SU-DHL-6 (cell line): ENCODE measurements at regions not wholly inside any gene's neighbourhood (a gene's known extent, or its start where the extent isn't known, plus 50 kb on each side); places are given as distances from the start of the nearest gene placed in this dataset.

ENCODE experiments used
- H2AFZ ChIP-seq: fragments of 200-600 bp; sonication (generic); 2 replicates; pipeline ENCODE4 v1.6.1; 2014; ENCODE audit warnings: low read depth, mild to moderate bottlenecking, moderate library complexity, mixed read lengths, antibody characterized with exemption, low read length; ENCODE audit not compliant: severe bottlenecking
- H3F3A ChIP-seq: fragments of 200-600 bp; shearing (Covaris generic); 2 replicates; pipeline ENCODE4 v1.6.0; 2016; ENCODE audit warnings: antibody characterized with exemption, mild to moderate bottlenecking; ENCODE audit not compliant: insufficient read depth
- H3K27ac ChIP-seq: fragments of 200-600 bp; sonication (generic); 2 replicates; pipeline ENCODE4 v1.5.1; 2016; ENCODE audit warnings: low read depth, mild to moderate bottlenecking, low read length, moderate library complexity, mixed read lengths
- H3K27me3 ChIP-seq: fragments of 200-600 bp; sonication (generic), shearing (Covaris generic); 2 replicates; pipeline ENCODE4 v1.6.0; 2014; ENCODE audit warnings: mild to moderate bottlenecking, low read length
- H3K36me3 ChIP-seq: fragments of 200-600 bp; sonication (generic); 2 replicates; pipeline ENCODE4 v1.6.1; 2014; ENCODE audit warnings: mild to moderate bottlenecking, low read length, mixed read lengths
- H3K4me2 ChIP-seq: fragments of 300-600, 200-600 bp; shearing (Covaris generic), sonication (generic); 2 replicates; pipeline ENCODE4 v1.6.0; 2014; ENCODE audit warnings: low read length, low read depth, mild to moderate bottlenecking; ENCODE audit not compliant: poor library complexity, severe bottlenecking
- H3K4me3 ChIP-seq: fragments of 200-600 bp; sonication (generic); 2 replicates; pipeline ENCODE4 v1.5.1; 2014; ENCODE audit warnings: antibody characterized with exemption, low read length, mild to moderate bottlenecking, mixed read lengths; ENCODE audit not compliant: insufficient read depth, poor library complexity, severe bottlenecking
- H3K79me2 ChIP-seq: fragments of 200-600 bp; sonication (generic); 2 replicates; pipeline ENCODE4 v1.6.1; 2014; ENCODE audit warnings: mild to moderate bottlenecking, low read length, moderate library complexity; ENCODE audit not compliant: insufficient read depth
- H3K9ac ChIP-seq: fragments of 200-600 bp; sonication (generic); 2 replicates; pipeline ENCODE4 v1.7.0; 2014; ENCODE audit warnings: mild to moderate bottlenecking, low read length
- H3K9me2 ChIP-seq: fragments of 200-600 bp; sonication (generic); replicated peaks from 2 replicates; pipeline ENCODE4 v1.6.1; 2014; ENCODE audit warnings: low read length; ENCODE audit not compliant: insufficient read depth
- H3K9me3 ChIP-seq: fragments of 200-600 bp; sonication (generic); 2 replicates; pipeline ENCODE4 v1.6.1; 2014; ENCODE audit warnings: low read length, mixed read lengths; ENCODE audit not compliant: insufficient read depth
- H4K20me1 ChIP-seq: fragments of 200-600 bp; sonication (generic); 2 replicates; pipeline ENCODE4 v1.6.1; 2014; ENCODE audit warnings: low read depth, mild to moderate bottlenecking, antibody characterized with exemption, low read length, moderate library complexity, mixed read lengths
- EZH2phosphoT487 ChIP-seq: fragments of 200-600 bp; sonication (generic), shearing (Covaris generic); conservative IDR thresholded peaks from 2 replicates; pipeline ENCODE4 v1.6.1; 2018; ENCODE audit warnings: mild to moderate bottlenecking, antibody characterized with exemption, low read length, moderate library complexity, mixed read lengths
- TF ChIP-seq, protein P1 (sequence below): fragments of 200-600 bp; sonication (generic); IDR thresholded peaks from one replicate; pipeline ENCODE4 v1.5.1; 2017; ENCODE audit warnings: antibody characterized with exemption, mild to moderate bottlenecking, low read length, moderate library complexity; ENCODE audit not compliant: insufficient read depth, poor library complexity, severe bottlenecking

DNA sequence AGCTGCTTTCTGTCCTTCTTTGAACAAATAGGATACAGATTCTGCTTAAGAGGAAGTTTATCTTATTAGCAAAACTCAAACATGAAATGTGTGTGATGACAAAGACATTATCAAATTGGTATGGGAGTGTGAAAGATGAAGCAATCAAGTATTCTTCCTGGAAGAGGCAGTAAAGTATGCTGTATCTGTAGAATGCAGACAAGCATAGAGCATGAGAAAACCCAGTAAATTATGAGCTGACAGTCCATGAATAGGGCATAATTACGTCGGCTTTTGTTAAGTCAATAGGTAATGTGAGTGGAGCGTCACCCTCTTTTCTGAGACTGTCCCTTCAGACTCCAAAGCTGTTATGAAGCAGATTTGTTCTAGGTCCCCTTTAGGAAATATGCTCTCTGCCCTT lies 458.6 kb upstream of the NWD2 start:
- H3K4me3 ChIP-seq = no peak overlapping the region
- H2AFZ ChIP-seq = no peak overlapping the region
- no peaks in the 10 kb centered on the region for H3K9me2 ChIP-seq
- H3K27ac ChIP-seq = no peak overlapping the region
- no peak overlapping the region for H3K9ac ChIP-seq
- H3K27me3 ChIP-seq = no peaks in the 10 kb centered on the region
- H3K4me2 ChIP-seq = no peak overlapping the region
- no peaks in the 10 kb centered on the region for H3K79me2 ChIP-seq
- H4K20me1 ChIP-seq = no peaks in the 10 kb centered on the region
- H3K9me3 ChIP-seq = no peaks in the 10 kb centered on the region
- TF ChIP-seq, protein P1, sequence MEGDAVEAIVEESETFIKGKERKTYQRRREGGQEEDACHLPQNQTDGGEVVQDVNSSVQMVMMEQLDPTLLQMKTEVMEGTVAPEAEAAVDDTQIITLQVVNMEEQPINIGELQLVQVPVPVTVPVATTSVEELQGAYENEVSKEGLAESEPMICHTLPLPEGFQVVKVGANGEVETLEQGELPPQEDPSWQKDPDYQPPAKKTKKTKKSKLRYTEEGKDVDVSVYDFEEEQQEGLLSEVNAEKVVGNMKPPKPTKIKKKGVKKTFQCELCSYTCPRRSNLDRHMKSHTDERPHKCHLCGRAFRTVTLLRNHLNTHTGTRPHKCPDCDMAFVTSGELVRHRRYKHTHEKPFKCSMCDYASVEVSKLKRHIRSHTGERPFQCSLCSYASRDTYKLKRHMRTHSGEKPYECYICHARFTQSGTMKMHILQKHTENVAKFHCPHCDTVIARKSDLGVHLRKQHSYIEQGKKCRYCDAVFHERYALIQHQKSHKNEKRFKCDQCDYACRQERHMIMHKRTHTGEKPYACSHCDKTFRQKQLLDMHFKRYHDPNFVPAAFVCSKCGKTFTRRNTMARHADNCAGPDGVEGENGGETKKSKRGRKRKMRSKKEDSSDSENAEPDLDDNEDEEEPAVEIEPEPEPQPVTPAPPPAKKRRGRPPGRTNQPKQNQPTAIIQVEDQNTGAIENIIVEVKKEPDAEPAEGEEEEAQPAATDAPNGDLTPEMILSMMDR = no peak
- TF ChIP-seq EZH2phosphoT487 = no peak
- no peaks in the 10 kb centered on the region for H3F3A ChIP-seq
- H3K36me3 ChIP-seq = no peaks in the 10 kb centered on the region

DNA sequence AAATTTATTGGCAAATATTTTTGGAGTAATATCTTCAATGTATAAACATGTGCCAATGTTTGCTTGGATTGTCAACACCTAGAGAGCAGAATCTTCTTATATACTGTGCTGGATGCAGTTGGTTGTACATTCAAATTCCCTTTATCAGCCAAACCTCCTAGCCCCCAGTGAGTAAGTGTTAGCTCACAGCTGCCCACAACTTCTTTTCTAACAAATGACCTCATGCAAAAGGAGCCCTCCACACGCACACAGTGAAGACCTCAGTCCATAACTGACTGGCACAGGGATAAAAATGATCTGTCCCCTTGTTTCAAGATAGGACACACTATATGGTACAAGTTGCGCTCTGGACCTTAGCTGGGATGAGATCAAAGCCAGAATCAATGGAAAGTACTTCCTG lies 458.0 kb upstream of the NWD2 start:
- Histone ChIP-seq H3K9me3 (no peaks in the 10 kb centered on the region), H3K79me2 (no peaks in the 10 kb centered on the region), H3K4me3 (no peak overlapping the region), H3K4me2 (no peak overlapping the region), H3K36me3 (no peaks in the 10 kb centered on the region), H3K27me3 (no peaks in the 10 kb centered on the region), H3F3A (no peaks in the 10 kb centered on the region), H3K9me2 (no peaks in the 10 kb centered on the region), H3K27ac (no peak overlapping the region), H2AFZ (no peak overlapping the region), H3K9ac (no peak overlapping the region), H4K20me1 (no peaks in the 10 kb centered on the region)
- TF ChIP-seq, protein P1 = no peak
- TF ChIP-seq EZH2phosphoT487 = no peak

DNA sequence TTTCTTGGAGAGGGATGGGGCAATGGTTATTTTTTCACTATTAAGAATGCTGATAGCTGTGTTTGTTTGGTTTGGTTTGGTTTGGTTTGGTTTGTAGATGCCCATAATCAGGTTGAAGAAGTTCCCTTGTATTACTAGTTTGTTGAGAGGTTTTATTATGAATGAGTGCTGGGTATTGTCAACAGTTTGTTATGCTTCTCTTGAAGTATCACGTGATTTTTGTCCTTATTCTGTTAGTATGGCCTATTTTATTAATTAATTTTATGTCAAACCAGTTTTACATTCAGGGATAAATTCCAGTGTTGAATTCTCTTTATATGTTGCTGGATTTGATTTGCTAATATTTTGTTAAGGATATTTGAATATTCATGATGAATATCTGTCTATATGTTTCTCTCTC lies 449.8 kb upstream of the NWD2 start:
- no peaks in the 10 kb centered on the region for H3F3A ChIP-seq
- H3K36me3 ChIP-seq = no peaks in the 10 kb centered on the region
- no peak overlapping the region for H2AFZ ChIP-seq
- H3K79me2 ChIP-seq = no peaks in the 10 kb centered on the region
- no peak overlapping the region for H3K27ac ChIP-seq
- TF ChIP-seq, protein P1 = no peak
- no peak for TF ChIP-seq EZH2phosphoT487
- no peaks in the 10 kb centered on the region for H3K9me2 ChIP-seq
- H3K4me2 ChIP-seq = no peak overlapping the region
- H4K20me1 ChIP-seq = no peaks in the 10 kb centered on the region
- H3K4me3 ChIP-seq = no peak overlapping the region
- no peaks in the 10 kb centered on the region for H3K9me3 ChIP-seq
- no peak overlapping the region for H3K9ac ChIP-seq
- H3K27me3 ChIP-seq = no peaks in the 10 kb centered on the region

DNA sequence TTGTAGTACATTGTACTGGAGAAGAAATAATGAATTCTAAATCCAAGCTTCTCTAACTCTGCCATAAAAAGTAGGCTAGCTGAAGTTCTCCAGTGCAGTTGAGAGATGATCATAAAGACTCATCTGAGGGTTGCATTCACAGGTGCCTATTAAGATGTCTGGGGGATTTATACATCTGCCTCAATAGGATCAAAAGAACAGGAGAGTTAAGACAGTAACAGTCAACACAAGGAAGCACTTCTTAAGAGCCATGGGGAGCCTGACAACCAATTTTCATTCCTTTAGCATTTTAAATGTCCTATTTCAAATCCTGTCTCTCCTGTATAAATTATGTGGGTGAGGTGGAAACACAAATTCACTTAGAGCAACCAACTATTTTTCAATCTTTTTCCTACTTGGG lies 432.4 kb upstream of the NWD2 start:
- no peaks in the 10 kb centered on the region for H3F3A ChIP-seq
- H3K9me2 ChIP-seq = no peaks in the 10 kb centered on the region
- no peaks in the 10 kb centered on the region for H3K36me3 ChIP-seq
- TF ChIP-seq, protein P1 = no peak
- no peak overlapping the region for H2AFZ ChIP-seq
- no peaks in the 10 kb centered on the region for H3K27me3 ChIP-seq
- no peak overlapping the region for H3K27ac ChIP-seq
- no peak overlapping the region for H3K9ac ChIP-seq
- H4K20me1 ChIP-seq = no peaks in the 10 kb centered on the region
- no peak overlapping the region for H3K4me3 ChIP-seq
- H3K4me2 ChIP-seq = no peak overlapping the region
- H3K79me2 ChIP-seq = no peaks in the 10 kb centered on the region
- H3K9me3 ChIP-seq = no peaks in the 10 kb centered on the region
